Panc1 (cell line): ENCODE measurements at regions not wholly inside any gene's neighbourhood (a gene's known extent, or its start where the extent isn't known, plus 50 kb on each side); places are given as distances from the start of the nearest gene placed in this dataset.

Experiments
- ATAC-seq: fragments of 200-7000 bp; cut with Tn5 transposase; 2 replicates; pipeline ENCODE4 v1.9.1; 2020; ENCODE audit warnings: mild to moderate bottlenecking, moderate library complexity
- BruUV-seq: library from RNA; stranded (reverse); fragments of 400-500 nt; replicated peaks from 2 replicates; lab custom pipeline; 2021; lab: Mats Ljungman, UMichigan
- CTCF ChIA-PET: fragments of 300-600 bp; sonication (Branson Sonifier 250); formaldehyde crosslinking; loops from one replicate; lab custom pipeline; 2022; ENCODE audit warnings: antibody characterized with exemption; lab: Charles Lee
- POLR2A ChIA-PET: fragments of 300-600 bp; sonication (Branson Sonifier 250); formaldehyde crosslinking; loops from one replicate; lab custom pipeline; 2022; ENCODE audit warnings: antibody characterized with exemption; lab: Charles Lee
- DNase-seq: peaks from one replicate; pipeline ENCODE4 v3.0.0-alpha.2; 2010; ENCODE audit warnings: low read depth, low spot score
- H3K27ac ChIP-seq: 2 replicates; pipeline ENCODE4 v1.5.1; 2011; ENCODE audit warnings: mild to moderate bottlenecking, low read length, inconsistent platforms
- H3K27me3 ChIP-seq: fragments of 200-500 bp; sonication (Bioruptor generic); 2 replicates; pipeline ENCODE4 v1.6.0; 2014; ENCODE audit warnings: low read length, inconsistent platforms; ENCODE audit not compliant: control insufficient read depth, insufficient read depth
- H3K36me3 ChIP-seq: fragments of 200-500 bp; sonication (Bioruptor generic); 2 replicates; pipeline ENCODE4 v1.5.1; 2014; ENCODE audit warnings: inconsistent platforms, mild to moderate bottlenecking, low read length, moderate library complexity; ENCODE audit not compliant: control insufficient read depth, insufficient read depth
- H3K4me1 ChIP-seq: 2 replicates; pipeline ENCODE4 v1.5.1; 2011; ENCODE audit warnings: inconsistent platforms, mild to moderate bottlenecking, low read length, moderate library complexity; ENCODE audit not compliant: control insufficient read depth, insufficient read depth
- H3K4me3 ChIP-seq, 2 experiments: 2 replicates each; pipeline ENCODE4 v1.5.1; 2011 to 2012; ENCODE audit warnings: low read depth in 2 of 2, low read length in 2 of 2, mild to moderate bottlenecking in 2 of 2, inconsistent platforms in 1 of 2, moderate library complexity in 1 of 2
- H3K9me3 ChIP-seq: fragments of 200-500 bp; sonication (Bioruptor generic); 2 replicates; pipeline ENCODE4 v1.5.1; 2014; ENCODE audit warnings: low read depth, mild to moderate bottlenecking, inconsistent platforms, low read length, moderate library complexity; ENCODE audit not compliant: control insufficient read depth, insufficient read depth
- POLR2AphosphoS5 ChIP-seq: IDR thresholded peaks from 2 replicates; pipeline ENCODE4 v1.6.1; 2012; ENCODE audit warnings: mild to moderate bottlenecking, low read depth, low read length, moderate library complexity
- SIN3A ChIP-seq: IDR thresholded peaks from 2 replicates; pipeline ENCODE4 v1.6.1; 2012; ENCODE audit warnings: low read depth, mild to moderate bottlenecking, low read length, moderate library complexity, borderline replicate concordance; ENCODE audit not compliant: insufficient read depth
- TCF7L2 ChIP-seq: IDR thresholded peaks from 2 replicates; pipeline ENCODE4 v1.6.1; 2011; ENCODE audit warnings: mild to moderate bottlenecking, low read depth, low read length, inconsistent platforms
- in situ Hi-C: cut with HindIII; loops from 2 replicates; pipeline ENCODE4 v1.10.0; 2016; ENCODE audit warnings: low sequenced_read_pairs, low pct_unique_long_range_greater_than_20kb
- intact Hi-C: fragments of 100-400 bp; cut with micrococcal nuclease; formaldehyde crosslinking; loops from one replicate; pipeline ENCODE4 v1.10.0; 2022; ENCODE audit not compliant: unreplicated experiment
- TF ChIP-seq, protein P1 (sequence below): fragments of 450-650 bp; IDR thresholded peaks from 2 replicates; pipeline ENCODE4 v1.5.1; 2017; ENCODE audit warnings: mild to moderate bottlenecking
- TF ChIP-seq, protein P2 (sequence below), 2 experiments: IDR thresholded peaks; 2 replicates each; pipeline ENCODE4 v1.6.1; 2011 to 2012; ENCODE audit warnings: low read depth in 2 of 2, control low read depth in 1 of 2, low read length in 1 of 2, mild to moderate bottlenecking in 1 of 2, moderate library complexity in 1 of 2; ENCODE audit not compliant: insufficient read depth in 1 of 2

GRCh38 chr10:83302623-83303022 lies 836.7 kb upstream of the GHITM start:
- H3K27me3 ChIP-seq = no peaks in the 10 kb centered on the region
- intact Hi-C loops = no loop called here
- DNase-seq (no peak), ATAC-seq (no peak)
- H3K36me3 ChIP-seq = no peaks in the 10 kb centered on the region
- H3K27ac ChIP-seq = no peak overlapping the region
- TF ChIP-seq SIN3A (no peak), POLR2AphosphoS5 (no peak), TCF7L2 (no peak)
- TF ChIP-seq, protein P1, sequence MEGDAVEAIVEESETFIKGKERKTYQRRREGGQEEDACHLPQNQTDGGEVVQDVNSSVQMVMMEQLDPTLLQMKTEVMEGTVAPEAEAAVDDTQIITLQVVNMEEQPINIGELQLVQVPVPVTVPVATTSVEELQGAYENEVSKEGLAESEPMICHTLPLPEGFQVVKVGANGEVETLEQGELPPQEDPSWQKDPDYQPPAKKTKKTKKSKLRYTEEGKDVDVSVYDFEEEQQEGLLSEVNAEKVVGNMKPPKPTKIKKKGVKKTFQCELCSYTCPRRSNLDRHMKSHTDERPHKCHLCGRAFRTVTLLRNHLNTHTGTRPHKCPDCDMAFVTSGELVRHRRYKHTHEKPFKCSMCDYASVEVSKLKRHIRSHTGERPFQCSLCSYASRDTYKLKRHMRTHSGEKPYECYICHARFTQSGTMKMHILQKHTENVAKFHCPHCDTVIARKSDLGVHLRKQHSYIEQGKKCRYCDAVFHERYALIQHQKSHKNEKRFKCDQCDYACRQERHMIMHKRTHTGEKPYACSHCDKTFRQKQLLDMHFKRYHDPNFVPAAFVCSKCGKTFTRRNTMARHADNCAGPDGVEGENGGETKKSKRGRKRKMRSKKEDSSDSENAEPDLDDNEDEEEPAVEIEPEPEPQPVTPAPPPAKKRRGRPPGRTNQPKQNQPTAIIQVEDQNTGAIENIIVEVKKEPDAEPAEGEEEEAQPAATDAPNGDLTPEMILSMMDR = no peak
- TF ChIP-seq, protein P2, sequence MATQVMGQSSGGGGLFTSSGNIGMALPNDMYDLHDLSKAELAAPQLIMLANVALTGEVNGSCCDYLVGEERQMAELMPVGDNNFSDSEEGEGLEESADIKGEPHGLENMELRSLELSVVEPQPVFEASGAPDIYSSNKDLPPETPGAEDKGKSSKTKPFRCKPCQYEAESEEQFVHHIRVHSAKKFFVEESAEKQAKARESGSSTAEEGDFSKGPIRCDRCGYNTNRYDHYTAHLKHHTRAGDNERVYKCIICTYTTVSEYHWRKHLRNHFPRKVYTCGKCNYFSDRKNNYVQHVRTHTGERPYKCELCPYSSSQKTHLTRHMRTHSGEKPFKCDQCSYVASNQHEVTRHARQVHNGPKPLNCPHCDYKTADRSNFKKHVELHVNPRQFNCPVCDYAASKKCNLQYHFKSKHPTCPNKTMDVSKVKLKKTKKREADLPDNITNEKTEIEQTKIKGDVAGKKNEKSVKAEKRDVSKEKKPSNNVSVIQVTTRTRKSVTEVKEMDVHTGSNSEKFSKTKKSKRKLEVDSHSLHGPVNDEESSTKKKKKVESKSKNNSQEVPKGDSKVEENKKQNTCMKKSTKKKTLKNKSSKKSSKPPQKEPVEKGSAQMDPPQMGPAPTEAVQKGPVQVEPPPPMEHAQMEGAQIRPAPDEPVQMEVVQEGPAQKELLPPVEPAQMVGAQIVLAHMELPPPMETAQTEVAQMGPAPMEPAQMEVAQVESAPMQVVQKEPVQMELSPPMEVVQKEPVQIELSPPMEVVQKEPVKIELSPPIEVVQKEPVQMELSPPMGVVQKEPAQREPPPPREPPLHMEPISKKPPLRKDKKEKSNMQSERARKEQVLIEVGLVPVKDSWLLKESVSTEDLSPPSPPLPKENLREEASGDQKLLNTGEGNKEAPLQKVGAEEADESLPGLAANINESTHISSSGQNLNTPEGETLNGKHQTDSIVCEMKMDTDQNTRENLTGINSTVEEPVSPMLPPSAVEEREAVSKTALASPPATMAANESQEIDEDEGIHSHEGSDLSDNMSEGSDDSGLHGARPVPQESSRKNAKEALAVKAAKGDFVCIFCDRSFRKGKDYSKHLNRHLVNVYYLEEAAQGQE (IDR thresholded peaks at IDR 0.05; ENCODE audit: insufficient read depth in 1 of 2, low read depth in 2 of 2, low read length in 1 of 2) = no peak
- H3K9me3 ChIP-seq = no peaks in the 10 kb centered on the region; the same call in 1 of the 2 replicates
- BruUV-seq = no TSS peak
- no peak overlapping the region for H3K4me3 ChIP-seq
- H3K4me1 ChIP-seq = no peaks in the 10 kb centered on the region
- ChIA-PET POLR2A (no interaction called here), CTCF (no interaction called here)
- in situ Hi-C loops = no loop called here

- Histone ChIP-seq H3K4me3 (no peak overlapping the region), H3K27me3 (no peaks in the 10 kb centered on the region), H3K36me3 (no peaks in the 10 kb centered on the region), H3K9me3 (no peaks in the 10 kb centered on the region; the same call in 1 of the 2 replicates), H3K27ac (no peak overlapping the region), H3K4me1 (no peaks in the 10 kb centered on the region)
- POLR2A ChIA-PET = no interaction called here
- no TSS peak for BruUV-seq
- no peak for ATAC-seq
- TF ChIP-seq SIN3A (no peak), TCF7L2 (no peak), POLR2AphosphoS5 (no peak)
- TF ChIP-seq, protein P1 = no peak
- TF ChIP-seq, protein P2 (IDR thresholded peaks at IDR 0.05; ENCODE audit: insufficient read depth in 1 of 2, low read depth in 2 of 2, low read length in 1 of 2) = no peak
- CTCF ChIA-PET = no interaction called here
- no peak for DNase-seq
- intact Hi-C loops = no loop called here
- in situ Hi-C loops = no loop called here
Observed at GRCh38 chr10:83310688-83311087, 828.6 kb upstream of the GHITM start.
